ENCODE measurements at regions not wholly inside any gene's neighbourhood (a gene's known extent, or its start where the extent isn't known, plus 50 kb on each side); places are given as distances from the start of the nearest gene placed in this dataset.
"Not testable (repeated sequence)": the region's sequence is repeated elsewhere in the genome, so short reads cannot be mapped to it uniquely, and the experiment has no call there.

DNA sequence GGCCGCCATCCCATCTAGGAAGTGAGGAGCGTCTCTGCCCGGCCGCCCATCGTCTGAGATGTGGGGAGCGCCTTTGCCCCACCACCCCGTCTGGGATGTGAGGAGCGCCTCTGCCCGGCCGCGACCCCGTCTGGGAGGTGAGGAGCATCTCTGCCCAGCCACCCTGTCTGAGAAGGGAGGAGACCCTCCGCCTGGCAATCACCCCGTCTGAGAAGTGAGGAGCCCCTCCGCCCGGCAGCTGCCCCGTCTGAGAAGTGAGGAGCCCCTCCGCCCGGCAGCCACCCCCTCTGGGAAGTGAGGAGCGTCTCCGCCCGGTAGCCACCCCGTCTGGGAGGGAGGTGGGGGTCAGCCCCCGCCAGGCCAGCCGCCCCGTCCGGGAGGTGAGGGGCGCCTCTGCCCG lies 194.2 kb upstream of the FBXL4 start:
- not testable (repeated sequence) for DNase-seq (ENCODE audit: low spot score)

DNA sequence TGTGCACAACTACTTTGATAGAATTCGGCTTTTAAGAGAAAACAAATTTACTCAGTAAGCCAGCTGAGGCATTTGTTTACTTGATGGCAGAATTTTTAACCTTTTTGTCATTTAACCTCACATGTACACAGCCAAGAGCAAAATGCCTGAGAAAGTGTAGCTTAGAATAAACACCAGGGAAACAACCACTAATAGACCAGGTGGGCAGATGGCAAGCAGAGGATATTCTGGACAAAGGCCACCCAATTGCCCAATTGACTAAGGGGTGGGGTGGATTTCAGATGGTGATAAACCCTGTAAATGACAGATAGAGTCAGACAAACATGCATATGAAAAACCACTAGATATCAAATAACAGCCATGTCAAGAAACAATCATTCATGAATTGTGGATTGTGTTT lies 190.7 kb upstream of the FBXL4 start:
- no peak for DNase-seq (ENCODE audit: low spot score)

DNA sequence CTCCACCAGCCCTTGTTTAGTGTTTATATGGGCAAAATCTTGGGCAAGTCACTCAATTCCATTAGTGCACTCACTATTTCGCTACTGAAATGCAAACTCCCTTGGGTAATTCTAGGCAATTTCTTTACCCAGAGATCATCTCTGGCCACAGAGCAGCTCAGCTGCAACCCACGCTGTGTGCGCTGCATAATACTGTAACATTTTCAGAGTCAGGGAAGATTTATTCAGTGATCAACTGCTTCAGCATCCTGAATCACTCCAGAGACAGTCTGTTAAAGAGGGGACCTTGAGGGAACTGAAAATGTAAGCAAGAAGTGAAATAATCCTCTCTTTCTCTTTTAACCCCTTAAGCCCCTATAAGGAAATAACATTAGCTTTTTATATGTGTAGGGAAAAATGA lies 189.6 kb upstream of the FBXL4 start:
- DNase-seq (ENCODE audit: low spot score) = no peak

DNA sequence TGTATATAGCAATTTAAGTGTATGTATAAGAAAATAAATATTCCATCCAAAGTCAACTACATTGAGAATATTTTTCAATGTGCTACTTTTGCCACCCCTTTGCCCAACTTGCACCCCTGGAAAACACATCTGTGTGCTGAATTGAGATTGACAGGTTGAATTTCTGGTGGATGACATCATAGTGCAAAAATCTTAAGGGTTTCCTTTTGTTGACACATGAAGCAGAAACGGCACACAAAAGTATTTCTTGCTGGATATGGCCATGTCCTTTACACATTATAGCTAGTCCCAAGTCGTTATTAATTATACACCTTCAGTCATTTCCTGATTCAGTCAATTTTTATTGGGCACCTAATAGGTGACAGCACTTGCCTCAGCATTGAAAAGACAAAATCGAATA lies 188.7 kb upstream of the FBXL4 start:
- no peak for DNase-seq (ENCODE audit: low spot score)

DNA sequence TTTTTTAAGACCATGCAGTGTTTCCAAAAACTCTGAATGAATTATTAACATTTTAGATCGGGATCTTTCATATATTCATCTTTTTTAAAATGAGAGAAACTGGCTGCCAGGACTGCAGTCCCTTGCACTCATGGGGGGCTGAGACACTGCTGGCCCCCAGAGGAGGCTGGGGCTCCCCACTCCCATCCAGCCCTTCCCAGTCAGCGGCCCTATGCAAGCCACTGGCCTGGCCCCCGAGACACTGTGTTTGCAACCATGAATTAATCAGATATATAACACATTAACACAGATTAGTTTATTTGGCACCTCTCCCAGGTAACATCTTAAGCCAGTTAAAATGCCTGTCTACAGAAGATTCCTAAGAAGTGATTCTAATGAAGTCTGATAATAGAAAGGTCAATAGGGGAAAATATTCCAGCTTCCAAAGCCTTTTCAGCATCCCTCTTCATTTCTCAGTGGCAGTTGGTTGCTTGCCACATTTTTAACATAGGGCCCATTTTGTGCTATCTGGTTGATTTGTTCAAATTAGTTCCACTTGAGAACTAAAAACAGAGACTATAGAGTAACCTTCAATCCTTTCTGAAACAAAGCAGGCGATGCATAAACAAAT lies 184.4 kb upstream of the FBXL4 start:
- DNase-seq (ENCODE audit: low spot score) = no peak

DNA sequence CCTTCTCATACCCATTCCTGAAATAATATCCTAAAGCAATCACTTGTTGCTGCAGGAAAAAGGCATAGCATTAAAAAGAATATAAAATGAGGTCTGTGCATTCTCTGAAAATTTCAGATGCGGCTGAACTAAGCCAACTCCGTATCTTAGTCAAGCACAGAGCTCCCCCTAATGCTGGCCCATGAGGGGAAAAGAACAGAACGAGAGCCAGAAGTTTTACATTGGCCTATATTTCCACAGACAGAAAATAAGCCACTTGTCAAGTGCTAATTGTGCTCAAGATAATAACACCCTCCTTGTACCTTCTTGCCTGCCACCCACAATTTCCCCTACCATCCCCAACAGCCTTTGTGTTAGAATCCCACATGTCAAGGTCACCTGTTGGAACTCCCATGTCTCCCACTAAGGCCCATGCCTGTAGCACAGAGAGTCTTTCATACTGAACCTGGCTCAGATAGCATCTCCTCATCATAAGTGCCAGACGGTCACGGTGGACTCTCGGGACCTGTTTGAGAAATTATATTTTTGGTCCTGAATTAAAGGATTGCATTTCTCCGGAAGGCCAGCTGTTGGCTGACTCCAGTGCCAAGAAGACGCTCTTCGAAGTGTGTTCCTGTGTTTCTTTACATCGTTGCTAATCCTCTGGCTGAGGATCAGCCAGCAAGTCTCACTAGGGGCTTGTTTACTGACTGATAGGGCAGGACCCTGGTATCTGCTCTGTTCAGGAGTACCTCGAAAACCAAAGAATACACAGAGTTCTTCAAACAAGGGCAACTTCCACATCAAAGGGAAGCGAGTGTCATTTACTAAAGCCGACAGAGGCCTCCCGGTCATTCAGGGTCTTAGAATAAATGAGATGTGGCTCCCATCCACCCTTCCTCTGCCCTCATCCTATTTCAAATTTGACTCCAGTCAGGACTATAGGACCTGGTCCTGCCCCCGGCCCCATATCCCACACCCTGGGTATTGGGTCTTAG lies 183.4 kb upstream of the FBXL4 start:
- no peak for DNase-seq (ENCODE audit: low spot score)

DNA sequence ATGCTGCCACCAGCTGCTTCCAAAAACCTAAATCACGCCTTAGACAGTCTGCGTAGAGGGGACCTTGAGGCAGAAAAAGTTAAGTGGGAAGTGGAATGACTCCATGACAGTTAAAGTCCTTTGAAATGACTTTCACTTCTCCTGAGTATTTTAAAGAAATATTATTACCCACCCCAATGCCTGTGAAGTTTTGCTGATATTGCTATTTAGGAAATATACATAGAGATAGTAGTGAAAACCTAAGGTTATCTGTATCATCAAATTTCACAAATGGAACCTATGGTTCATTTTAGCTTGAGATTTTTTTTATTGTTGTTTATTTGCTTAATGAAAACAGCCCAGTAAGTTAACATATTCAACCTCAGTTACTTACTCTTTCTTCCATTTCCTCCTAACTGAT lies 182.1 kb upstream of the FBXL4 start:
- DNase-seq (ENCODE audit: low spot score) = no peak

DNA sequence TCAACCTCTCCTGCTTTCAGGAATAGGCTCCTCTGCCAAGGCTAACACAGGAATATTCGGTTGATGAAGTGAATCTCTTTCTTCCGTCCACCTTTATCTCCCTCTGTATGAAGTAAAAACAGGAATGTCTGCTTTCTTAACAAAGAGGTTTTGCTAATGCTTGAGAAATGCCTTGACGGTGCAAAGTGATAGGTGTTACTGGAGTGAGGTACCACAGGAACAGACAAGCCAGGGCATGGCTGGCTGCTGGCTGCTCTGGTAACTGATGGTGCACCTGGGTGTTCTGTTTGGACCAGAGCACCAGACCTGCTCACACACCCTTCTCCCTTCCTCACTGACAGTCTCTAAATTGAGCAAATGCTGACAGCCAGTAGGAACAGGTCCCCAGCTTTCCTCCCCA lies 174.0 kb upstream of the FBXL4 start:
- DNase-seq (ENCODE audit: low spot score) = no peak

DNA sequence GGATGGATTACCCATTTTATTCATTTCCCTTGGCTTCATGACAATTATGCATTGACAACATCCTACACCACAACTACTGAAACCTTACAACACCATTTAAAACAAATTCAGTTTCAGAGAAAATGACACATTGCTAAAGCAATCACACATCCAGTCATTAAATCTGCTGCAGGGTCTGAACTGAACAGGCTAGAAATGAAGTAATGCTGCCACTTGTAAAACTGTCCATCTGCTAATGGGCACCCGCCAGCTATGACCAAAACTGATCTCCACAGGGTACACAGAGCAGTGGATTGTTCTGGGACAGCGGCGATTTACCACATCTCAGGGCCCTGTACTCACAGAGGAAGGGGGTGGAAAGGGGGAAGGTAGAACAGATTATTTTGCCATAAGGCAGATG lies 172.9 kb upstream of the FBXL4 start:
- DNase-seq (ENCODE audit: low spot score) = no peak

DNA sequence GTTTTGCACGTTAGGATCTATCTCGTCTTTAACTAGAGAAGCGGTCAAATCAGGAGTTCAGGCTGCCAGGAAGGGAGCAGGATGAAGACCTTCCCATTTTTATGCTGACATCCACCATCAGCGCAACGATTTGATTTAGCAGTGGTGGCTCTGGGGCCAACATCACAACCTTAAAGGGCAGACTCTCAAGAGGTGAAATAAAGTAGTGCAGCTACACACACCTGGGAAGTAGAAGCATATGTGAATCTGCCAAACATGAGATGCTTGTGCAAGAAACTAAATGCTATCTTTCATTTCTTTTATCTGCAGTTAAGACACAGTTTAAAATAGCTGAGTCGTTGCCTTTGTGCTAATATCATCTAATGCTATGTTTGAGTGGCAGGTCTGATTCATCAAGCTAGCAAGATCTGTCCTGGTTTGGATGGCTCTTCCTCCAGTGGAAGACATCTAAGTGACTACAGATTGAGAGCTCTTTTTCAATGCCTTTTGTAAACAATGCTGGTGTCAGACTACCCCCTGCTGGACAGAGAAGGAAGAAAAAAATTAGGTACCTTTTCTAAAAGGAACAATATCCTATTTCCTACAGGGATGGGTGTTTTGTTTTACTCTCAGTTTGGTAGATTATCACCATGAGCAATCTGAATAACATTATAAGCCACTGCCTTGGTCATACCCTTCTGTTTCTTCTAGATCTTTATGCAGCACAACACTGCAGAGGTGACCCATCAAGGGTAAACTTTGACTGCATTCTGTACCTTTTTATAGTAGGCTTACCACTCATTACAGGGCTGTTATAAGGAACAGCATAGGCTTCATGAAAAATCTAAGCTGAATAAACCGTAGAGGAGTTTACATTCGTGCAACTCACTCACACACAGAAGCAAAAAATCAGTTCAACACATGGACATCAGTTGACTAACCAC lies 171.6 kb upstream of the FBXL4 start:
- DNase-seq (ENCODE audit: low spot score) = peak; percentile 8

DNA sequence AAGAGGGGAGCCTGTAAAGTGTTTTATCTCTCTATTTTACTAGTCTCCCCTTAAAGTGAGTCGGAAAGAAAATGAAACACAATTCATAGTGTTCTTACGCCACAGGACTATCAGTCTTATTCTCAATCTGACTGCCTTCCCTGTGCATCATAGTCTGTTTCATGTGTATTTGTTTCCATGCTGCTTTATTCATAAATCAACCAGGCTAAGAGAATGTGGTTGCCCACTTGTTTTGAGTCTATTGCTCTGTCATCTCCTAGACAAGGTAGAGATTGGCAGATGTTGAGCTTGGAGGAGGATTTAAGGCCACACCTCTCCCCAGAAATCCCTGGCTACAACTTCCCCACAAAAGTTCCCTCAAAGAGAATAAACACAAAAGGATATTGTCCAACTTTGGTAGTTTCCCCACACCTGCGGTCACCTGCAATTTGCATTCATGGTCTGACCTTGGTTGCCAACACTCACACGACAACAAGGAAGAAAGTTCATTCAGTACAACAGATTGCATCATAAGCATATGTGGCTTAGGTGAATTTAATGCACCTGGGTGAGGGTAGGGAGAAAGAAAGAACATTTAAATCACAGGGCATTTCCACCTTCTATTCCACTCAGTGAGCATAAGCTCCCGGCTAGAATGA lies 167.1 kb upstream of the FBXL4 start:
- DNase-seq (ENCODE audit: low spot score) = no peak

DNA sequence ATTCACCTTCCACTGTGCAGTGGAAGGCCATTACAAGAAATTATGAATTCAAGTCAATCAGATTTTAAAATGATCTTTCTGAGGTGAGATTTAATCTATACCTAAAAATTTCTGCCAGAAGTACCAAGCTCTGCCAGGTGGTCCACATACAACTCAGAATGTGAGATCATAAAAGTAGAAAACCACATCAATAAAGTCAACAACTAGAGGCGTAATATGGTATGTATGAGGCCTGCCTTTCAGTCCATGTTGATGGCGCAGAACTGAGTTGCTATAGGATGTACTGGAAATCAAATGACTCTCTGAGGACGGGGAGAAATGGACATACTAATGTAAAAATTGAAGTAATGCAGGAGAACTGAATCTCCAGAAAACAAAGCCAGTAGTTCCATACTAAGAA lies 163.8 kb upstream of the FBXL4 start:
- no peak for DNase-seq (ENCODE audit: low spot score)

DNA sequence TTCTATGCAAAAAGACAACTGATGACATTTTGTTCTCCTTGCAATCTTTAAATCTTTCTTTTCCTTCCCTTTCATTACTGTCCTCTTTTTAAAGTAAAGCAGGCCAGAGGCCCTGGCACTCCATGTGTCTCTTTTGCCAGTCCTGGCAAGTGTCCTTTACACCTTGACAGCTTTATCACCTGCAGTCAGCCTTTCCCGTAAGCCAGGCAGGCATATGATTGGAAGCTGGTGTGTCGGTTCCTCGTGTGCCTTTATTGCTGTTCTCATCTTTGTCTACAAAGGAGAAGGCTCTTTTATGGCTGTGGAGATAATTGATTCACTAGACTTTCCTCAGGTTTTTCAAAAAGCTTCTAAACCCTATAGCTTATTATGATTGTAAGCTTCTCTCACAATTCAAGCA lies 162.3 kb upstream of the FBXL4 start:
- no peak for DNase-seq (ENCODE audit: low spot score)

DNA sequence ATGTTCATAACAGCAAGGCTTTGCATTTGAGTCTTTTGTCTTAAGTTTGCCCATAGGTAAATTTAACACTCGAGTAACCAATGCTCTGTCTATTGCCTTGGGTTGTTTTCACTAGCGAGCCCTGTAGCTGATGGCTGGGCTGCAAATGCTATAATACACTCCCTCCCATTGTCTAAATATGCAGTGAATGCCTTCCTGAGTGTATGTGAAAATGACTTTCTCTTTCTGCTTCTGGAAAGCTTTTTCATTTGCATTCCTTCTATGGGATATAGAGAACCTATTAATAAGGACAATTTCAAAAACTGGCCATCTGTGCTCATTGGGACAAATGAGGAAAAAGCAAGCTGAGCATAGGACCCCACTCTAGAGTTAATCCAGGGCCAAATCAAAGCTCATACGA lies 156.5 kb upstream of the FBXL4 start:
- DNase-seq (ENCODE audit: low spot score) = no peak

DNA sequence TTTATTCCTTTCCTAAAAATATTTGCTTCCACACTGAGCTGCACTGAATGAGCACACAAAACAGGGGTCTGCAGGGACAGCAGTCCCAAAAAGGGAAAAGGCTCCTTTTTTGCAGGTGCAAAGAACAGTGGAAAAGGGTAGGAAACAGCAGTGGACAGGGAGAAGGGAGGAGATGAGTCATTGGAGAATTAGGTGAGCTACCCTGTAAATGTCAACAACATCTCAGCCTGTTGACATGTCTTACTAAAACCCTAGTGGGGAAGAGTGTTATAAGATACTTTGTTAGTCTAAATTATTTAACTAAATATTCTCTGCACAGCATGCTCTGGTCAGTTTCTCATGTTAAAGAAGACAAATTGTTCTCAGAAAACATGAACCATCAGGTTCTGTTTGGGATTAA lies 151.5 kb upstream of the FBXL4 start:
- DNase-seq (ENCODE audit: low spot score) = no peak

DNA sequence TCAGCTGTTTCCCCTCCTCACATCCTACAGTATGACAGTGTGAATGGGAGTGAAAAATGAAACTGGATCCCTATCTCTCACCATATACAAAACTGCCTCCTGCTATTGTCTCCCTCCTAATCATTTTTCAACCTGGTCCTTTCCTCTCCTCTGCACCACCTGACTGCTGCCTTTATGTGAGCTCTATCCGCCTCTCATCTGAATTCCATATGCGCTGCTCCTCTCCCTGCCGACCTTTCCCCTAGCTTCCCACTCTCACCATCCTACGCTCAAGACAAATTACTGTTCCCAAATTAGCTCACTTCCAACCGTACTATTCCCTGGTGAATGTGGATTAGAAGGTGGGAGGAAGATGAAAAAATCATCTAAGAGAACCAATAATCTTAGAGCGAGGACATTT lies 148.4 kb upstream of the FBXL4 start:
- no peak for DNase-seq (ENCODE audit: low spot score)

DNA sequence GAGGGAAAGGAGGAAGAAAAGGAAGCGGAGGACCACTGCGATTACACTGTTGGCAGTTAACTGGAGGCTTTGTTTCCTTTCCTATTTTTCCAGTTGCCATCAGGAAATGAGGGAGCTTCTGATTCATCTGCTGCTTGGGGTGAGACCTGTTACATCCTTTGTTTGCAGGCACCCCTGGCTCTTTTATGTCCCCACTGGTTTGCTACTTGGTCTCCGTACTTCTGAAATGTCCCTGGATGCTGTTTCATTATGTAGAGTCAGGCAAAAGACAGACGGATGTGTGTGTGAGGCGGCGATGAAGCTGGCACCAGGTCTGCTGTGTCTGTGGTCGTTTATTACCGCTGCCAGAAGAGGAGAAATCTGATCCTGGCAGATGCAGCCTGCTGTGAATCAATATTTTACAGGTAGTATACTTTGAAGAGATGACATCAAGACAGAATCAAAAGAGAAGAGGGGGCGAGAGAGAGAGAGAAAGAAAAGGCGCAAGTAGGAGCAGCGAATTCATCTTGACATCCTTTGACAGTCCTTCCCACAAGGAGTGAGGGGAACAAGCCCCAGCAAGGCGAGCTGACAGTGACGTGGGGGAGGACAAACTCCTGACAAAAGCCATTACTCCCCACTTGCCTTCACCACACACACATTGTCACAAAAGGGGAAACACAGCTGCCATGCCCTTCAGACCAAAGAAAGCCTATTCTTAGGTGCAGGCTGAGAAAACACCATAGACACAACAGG lies 145.9 kb upstream of the FBXL4 start:
- DNase-seq (ENCODE audit: low spot score) = no peak

DNA sequence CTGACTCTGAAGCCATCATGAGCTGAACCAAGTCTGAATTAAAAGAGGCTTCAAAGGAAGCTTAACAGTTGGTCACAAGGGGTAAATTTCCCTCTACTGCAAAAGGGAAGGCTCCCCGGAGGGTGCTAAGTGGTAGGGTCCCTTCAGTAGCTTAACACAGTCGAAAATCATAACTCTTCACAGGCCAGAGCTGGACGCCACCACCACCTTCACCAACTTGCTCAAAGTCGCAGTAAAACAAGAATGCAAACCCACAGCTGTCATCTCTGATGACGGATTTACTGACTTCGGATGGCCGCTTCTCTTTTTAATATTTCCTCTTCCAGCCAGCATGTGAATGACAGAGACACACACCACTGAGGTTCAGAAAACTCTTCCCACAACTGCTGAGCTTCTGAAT lies 144.7 kb upstream of the FBXL4 start:
- no peak for DNase-seq (ENCODE audit: low spot score)

DNA sequence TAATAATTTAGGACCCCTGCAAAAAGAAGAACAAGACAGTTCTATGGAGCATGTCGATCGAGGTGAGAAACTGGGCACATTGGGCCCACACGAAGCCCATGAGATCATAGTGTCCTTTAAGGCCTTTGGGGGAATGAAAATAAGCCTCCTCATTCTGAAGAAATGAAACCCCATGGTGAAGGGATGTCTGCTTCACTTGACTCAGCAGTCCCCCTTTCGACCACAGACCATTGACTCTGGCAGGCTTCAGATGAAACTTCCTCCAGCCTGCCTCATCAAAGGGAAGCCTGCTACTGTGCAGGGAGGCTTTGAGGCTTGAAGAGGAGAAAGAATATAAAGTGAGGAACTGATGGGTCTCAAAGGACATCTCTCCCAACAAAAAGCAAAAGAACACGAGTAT lies 144.2 kb upstream of the FBXL4 start:
- DNase-seq (ENCODE audit: low spot score) = no peak

DNA sequence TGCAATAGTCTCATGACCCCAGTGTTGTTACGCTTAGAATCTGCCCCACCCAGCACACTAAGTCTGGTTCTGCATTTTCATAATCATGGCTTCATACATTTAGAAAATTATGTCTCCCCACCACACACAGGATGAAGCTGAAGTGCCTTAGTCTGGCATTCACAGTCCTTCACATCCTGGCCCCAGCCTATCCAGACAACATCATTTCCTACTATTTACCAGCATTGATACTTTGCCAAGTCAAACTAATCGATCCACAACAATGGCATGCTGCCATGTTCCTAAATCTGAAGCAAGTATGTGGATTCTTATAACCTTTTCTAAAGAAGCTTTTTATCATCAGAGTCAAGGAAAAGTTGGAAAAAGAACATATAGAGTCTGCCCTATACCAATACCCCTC lies 132.4 kb upstream of the FBXL4 start:
- DNase-seq (ENCODE audit: low spot score) = no peak

DNA sequence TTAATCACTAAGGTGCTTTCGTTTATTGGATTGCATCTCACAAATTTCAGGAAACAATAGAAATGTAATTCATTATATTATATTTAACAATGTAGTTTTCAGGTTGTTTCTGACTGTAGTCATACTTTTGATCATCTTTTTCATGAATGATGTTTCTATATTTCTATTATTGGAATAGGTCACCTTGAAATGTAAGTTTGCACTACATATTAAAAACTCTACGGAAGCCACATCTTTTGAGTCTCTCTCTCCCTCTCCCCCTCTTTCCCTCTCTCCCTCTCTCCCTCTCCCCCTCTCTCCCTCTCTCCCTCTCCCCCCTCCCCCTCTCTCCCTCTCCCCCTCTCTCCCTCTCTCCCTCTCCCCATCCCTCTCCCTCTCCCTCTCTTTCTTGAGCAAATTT lies 131.3 kb upstream of the FBXL4 start:
- no peak for DNase-seq (ENCODE audit: low spot score)
